ENCODE measurements at regions not wholly inside any gene's neighbourhood (a gene's known extent, or its start where the extent isn't known, plus 50 kb on each side); places are given as distances from the start of the nearest gene placed in this dataset.

- no peak for DNase-seq (ENCODE audit: low read depth)
Observed at GRCh38 chr17:77441130-77441920, 300.6 kb downstream of the SEC14L1 start.

- no peak for DNase-seq (ENCODE audit: low read depth)
Observed at GRCh38 chr17:77441940-77442339, 301.2 kb downstream of the SEC14L1 start.

- DNase-seq (ENCODE audit: low read depth): no peak
Observed at GRCh38 chr17:77442976-77443747, 302.4 kb downstream of the SEC14L1 start.

- no peak for DNase-seq (ENCODE audit: low read depth)
Observed at GRCh38 chr17:77443748-77444260, 303.0 kb downstream of the SEC14L1 start.

GRCh38 chr17:77444628-77444983 is 303.8 kb downstream of the SEC14L1 start:
- no peak for DNase-seq (ENCODE audit: low read depth)

- no peak for DNase-seq (ENCODE audit: low read depth)
Observed at GRCh38 chr17:77444984-77445759, 304.4 kb downstream of the SEC14L1 start.

- DNase-seq (ENCODE audit: low read depth): no peak
Observed at GRCh38 chr17:77445760-77446532, 305.2 kb downstream of the SEC14L1 start.

- no peak for DNase-seq (ENCODE audit: low read depth)
Observed at GRCh38 chr17:77446940-77447634, 306.3 kb downstream of the SEC14L1 start.

- DNase-seq (ENCODE audit: low read depth): no peak
Observed at GRCh38 chr17:77449373-77449907, 308.7 kb downstream of the SEC14L1 start.

GRCh38 chr17:77449908-77450741 is 309.4 kb downstream of the SEC14L1 start:
- DNase-seq (ENCODE audit: low read depth): peak; percentile 50

- no peak for DNase-seq (ENCODE audit: low read depth)
Observed at GRCh38 chr17:77450742-77451244, 310.0 kb downstream of the SEC14L1 start.

GRCh38 chr17:77451245-77451893 is 310.6 kb downstream of the SEC14L1 start:
- DNase-seq (ENCODE audit: low read depth): peak; percentile 12

- DNase-seq (ENCODE audit: low read depth): peak; percentile 68
Observed at GRCh38 chr17:77451894-77452852, 311.4 kb downstream of the SEC14L1 start.

GRCh38 chr17:77453613-77454241 is 313.0 kb downstream of the SEC14L1 start:
- DNase-seq (ENCODE audit: low read depth): no peak

GRCh38 chr17:77454242-77455095 is 313.7 kb downstream of the SEC14L1 start:
- DNase-seq (ENCODE audit: low read depth): no peak

All from LHCN-M2 (cell line).